ENCODE measurements at regions not wholly inside any gene's neighbourhood (a gene's known extent, or its start where the extent isn't known, plus 50 kb on each side); places are given as distances from the start of the nearest gene placed in this dataset.

GRCh38 chr21:17462276-17462981 is 50.4 kb upstream of the CXADR start:
- Histone ChIP-seq H3K27ac (no peak overlapping the region), H3K36me3 (ENCODE audit: insufficient read depth, low read length) (no peaks in the 10 kb centered on the region), H3K4me3 (no peak overlapping the region), H3K9me3 (ENCODE audit: low read depth, low read length) (no peaks in the 10 kb centered on the region), H3K9ac (ENCODE audit: insufficient read length) (no peak overlapping the region)
- no peak for DNase-seq (ENCODE audit: low read depth, low spot score)
- TF ChIP-seq EZH2 (IDR thresholded peaks at IDR 0.05): no peak
- no peak for TF ChIP-seq POLR2AphosphoS5 (IDR thresholded peaks at IDR 0.05; ENCODE audit: borderline replicate concordance, low read depth, low read length)
- no peak for TF ChIP-seq FOXP2 (optimal IDR thresholded peaks at IDR 0.05; ENCODE audit: control extremely low read depth, extremely low read length, insufficient read depth)

Measured in SK-N-MC (cell line).